Stimulated activated effector memory CD8-positive, alpha-beta T cell treated with anti-CD3 and anti-CD28 coated beads, Interleukin-12 subunit alpha, Interleukin-12 subunit beta, amount 100 ng/mL, for 72 hours (primary cell): ENCODE measurements at regions not wholly inside any gene's neighbourhood (a gene's known extent, or its start where the extent isn't known, plus 50 kb on each side); places are given as distances from the start of the nearest gene placed in this dataset.

ENCODE experiments used
- ATAC-seq: fragments of 150-1000 bp; cut with Tn5 transposase; 2 replicates; pipeline ENCODE4 v1.10.0; 2021
- DNase-seq, 2 donors: peaks; one replicate each; pipeline ENCODE4 v3.0.0; 2021 to 2022; ENCODE audit warnings: low spot score in 2 of 2
- H3K27ac Mint-ChIP-seq: one replicate; pipeline ENCODE4 v1.8.0; 2022; ENCODE audit warnings: mild to moderate bottlenecking, mixed read lengths
- H3K36me3 Mint-ChIP-seq: one replicate; pipeline ENCODE4 v1.8.0; 2022; ENCODE audit warnings: mild to moderate bottlenecking, mixed read lengths
- H3K4me1 Mint-ChIP-seq: one replicate; pipeline ENCODE4 v1.8.0; 2022; ENCODE audit warnings: mixed read lengths
- H3K4me3 Mint-ChIP-seq: one replicate; pipeline ENCODE4 v1.8.0; 2022; ENCODE audit warnings: mild to moderate bottlenecking, mixed read lengths
- H3K9me3 Mint-ChIP-seq: one replicate; pipeline ENCODE4 v1.8.0; 2022; ENCODE audit warnings: mixed read lengths

GRCh38 chr7:41808541-41808940 lies 105.7 kb upstream of the INHBA start:
- ATAC-seq (no peak), DNase-seq (no peak)
- no peaks in the 10 kb centered on the region for H3K4me1 Mint-ChIP-seq
- H3K4me3 Mint-ChIP-seq, result no peak overlapping the region
- H3K9me3 Mint-ChIP-seq, result peaks cover 4% of the 10 kb centered on the region
- H3K36me3 Mint-ChIP-seq, result no peaks in the 10 kb centered on the region
- H3K27ac Mint-ChIP-seq, result no peak overlapping the region

GRCh38 chr7:41803569-41803968 lies 100.7 kb upstream of the INHBA start:
- Mint-ChIP-seq H3K36me3 (no peaks in the 10 kb centered on the region), H3K9me3 (peaks cover 4% of the 10 kb centered on the region)

GRCh38 chr7:41796331-41796730 lies 93.4 kb upstream of the INHBA start:
- Mint-ChIP-seq H3K27ac (no peak overlapping the region), H3K36me3 (no peaks in the 10 kb centered on the region), H3K4me1 (no peaks in the 10 kb centered on the region), H3K4me3 (no peak overlapping the region), H3K9me3 (no peaks in the 10 kb centered on the region)
- no peak for ATAC-seq
- DNase-seq, result no peak

More at GRCh38 chr7:41803569-41803968, 100.7 kb upstream of the INHBA start:
- Mint-ChIP-seq H3K4me3 (no peak overlapping the region), H3K4me1 (no peaks in the 10 kb centered on the region), H3K27ac (no peak overlapping the region)
- no peak for DNase-seq
- no peak for ATAC-seq

GRCh38 chr7:41795276-41795833 lies 92.5 kb upstream of the INHBA start:
- Mint-ChIP-seq H3K27ac (no peak overlapping the region), H3K4me1 (no peaks in the 10 kb centered on the region), H3K4me3 (no peak overlapping the region), H3K9me3 (no peaks in the 10 kb centered on the region), H3K36me3 (no peaks in the 10 kb centered on the region)
- ATAC-seq (no peak), DNase-seq (no peak)

GRCh38 chr7:41793556-41793955 lies 90.7 kb upstream of the INHBA start:
- H3K9me3 Mint-ChIP-seq, result no peaks in the 10 kb centered on the region
- no peaks in the 10 kb centered on the region for H3K4me1 Mint-ChIP-seq
- H3K36me3 Mint-ChIP-seq, result no peaks in the 10 kb centered on the region
- ATAC-seq, result no peak
- no peak for DNase-seq
- no peak overlapping the region for H3K4me3 Mint-ChIP-seq
- H3K27ac Mint-ChIP-seq, result no peak overlapping the region

- no peak overlapping the region for H3K4me3 Mint-ChIP-seq
- no peak overlapping the region for H3K27ac Mint-ChIP-seq
- no peaks in the 10 kb centered on the region for H3K9me3 Mint-ChIP-seq
- DNase-seq (no peak), ATAC-seq (no peak)
- H3K36me3 Mint-ChIP-seq, result no peaks in the 10 kb centered on the region
- no peaks in the 10 kb centered on the region for H3K4me1 Mint-ChIP-seq
These were observed 89.2 kb upstream of the INHBA start for GRCh38 chr7:41792120-41792519.

- DNase-seq (no peak), ATAC-seq (no peak)
- Mint-ChIP-seq H3K36me3 (no peaks in the 10 kb centered on the region), H3K9me3 (no peaks in the 10 kb centered on the region), H3K4me1 (no peaks in the 10 kb centered on the region), H3K4me3 (no peak overlapping the region), H3K27ac (no peak overlapping the region)
These were observed 85.7 kb upstream of the INHBA start for GRCh38 chr7:41788556-41788955.

- Mint-ChIP-seq H3K4me3 (no peak overlapping the region), H3K9me3 (no peaks in the 10 kb centered on the region), H3K27ac (no peak overlapping the region), H3K4me1 (no peaks in the 10 kb centered on the region), H3K36me3 (no peaks in the 10 kb centered on the region)
- no peak for DNase-seq
- no peak for ATAC-seq
These were observed 84.9 kb upstream of the INHBA start for GRCh38 chr7:41787651-41788350.

GRCh38 chr7:41786944-41787343 lies 84.1 kb upstream of the INHBA start:
- H3K9me3 Mint-ChIP-seq, result no peaks in the 10 kb centered on the region
- H3K36me3 Mint-ChIP-seq, result no peaks in the 10 kb centered on the region
- no peaks in the 10 kb centered on the region for H3K4me1 Mint-ChIP-seq
- no peak overlapping the region for H3K27ac Mint-ChIP-seq
- DNase-seq (no peak), ATAC-seq (no peak)
- no peak overlapping the region for H3K4me3 Mint-ChIP-seq

- Mint-ChIP-seq H3K9me3 (no peaks in the 10 kb centered on the region), H3K4me3 (no peak overlapping the region), H3K4me1 (no peaks in the 10 kb centered on the region), H3K27ac (no peak overlapping the region), H3K36me3 (no peaks in the 10 kb centered on the region)
- DNase-seq (no peak), ATAC-seq (no peak)
These were observed 83.5 kb upstream of the INHBA start for GRCh38 chr7:41786404-41786803.

GRCh38 chr7:41785840-41786239 lies 83.0 kb upstream of the INHBA start:
- no peak overlapping the region for H3K4me3 Mint-ChIP-seq
- no peaks in the 10 kb centered on the region for H3K36me3 Mint-ChIP-seq
- DNase-seq (no peak), ATAC-seq (no peak)
- H3K4me1 Mint-ChIP-seq, result no peaks in the 10 kb centered on the region
- H3K27ac Mint-ChIP-seq, result no peak overlapping the region
- H3K9me3 Mint-ChIP-seq, result no peaks in the 10 kb centered on the region

- no peak overlapping the region for H3K4me3 Mint-ChIP-seq
- no peaks in the 10 kb centered on the region for H3K36me3 Mint-ChIP-seq
- H3K9me3 Mint-ChIP-seq, result no peaks in the 10 kb centered on the region
- no peak overlapping the region for H3K27ac Mint-ChIP-seq
- no peaks in the 10 kb centered on the region for H3K4me1 Mint-ChIP-seq
- DNase-seq, result no peak
- no peak for ATAC-seq
These were observed 82.4 kb upstream of the INHBA start for GRCh38 chr7:41785265-41785664.

- Mint-ChIP-seq H3K27ac (no peak overlapping the region), H3K4me1 (no peaks in the 10 kb centered on the region), H3K4me3 (no peak overlapping the region), H3K36me3 (no peaks in the 10 kb centered on the region), H3K9me3 (no peaks in the 10 kb centered on the region)
- no peak for DNase-seq
- ATAC-seq, result no peak
These were observed 77.0 kb upstream of the INHBA start for GRCh38 chr7:41779918-41780317.

- Mint-ChIP-seq H3K4me3 (no peak overlapping the region), H3K36me3 (no peaks in the 10 kb centered on the region), H3K9me3 (no peaks in the 10 kb centered on the region), H3K4me1 (no peaks in the 10 kb centered on the region), H3K27ac (no peak overlapping the region)
- DNase-seq, result no peak
- ATAC-seq, result no peak
These were observed 75.2 kb upstream of the INHBA start for GRCh38 chr7:41777894-41778596.

- Mint-ChIP-seq H3K36me3 (no peaks in the 10 kb centered on the region), H3K27ac (no peak overlapping the region), H3K9me3 (peaks cover 2% of the 10 kb centered on the region), H3K4me1 (no peaks in the 10 kb centered on the region), H3K4me3 (no peak overlapping the region)
- ATAC-seq (no peak), DNase-seq (no peak)
These were observed 72.1 kb upstream of the INHBA start for GRCh38 chr7:41774966-41775365.

- no peak for ATAC-seq
- H3K4me3 Mint-ChIP-seq, result no peak overlapping the region
- no peaks in the 10 kb centered on the region for H3K36me3 Mint-ChIP-seq
- H3K27ac Mint-ChIP-seq, result no peak overlapping the region
- H3K4me1 Mint-ChIP-seq, result no peaks in the 10 kb centered on the region
- H3K9me3 Mint-ChIP-seq, result peaks cover 3% of the 10 kb centered on the region
- no peak for DNase-seq
These were observed 70.9 kb upstream of the INHBA start for GRCh38 chr7:41773756-41774155.
